ENCODE measurements at regions not wholly inside any gene's neighbourhood (a gene's known extent, or its start where the extent isn't known, plus 50 kb on each side); places are given as distances from the start of the nearest gene placed in this dataset.

DNA sequence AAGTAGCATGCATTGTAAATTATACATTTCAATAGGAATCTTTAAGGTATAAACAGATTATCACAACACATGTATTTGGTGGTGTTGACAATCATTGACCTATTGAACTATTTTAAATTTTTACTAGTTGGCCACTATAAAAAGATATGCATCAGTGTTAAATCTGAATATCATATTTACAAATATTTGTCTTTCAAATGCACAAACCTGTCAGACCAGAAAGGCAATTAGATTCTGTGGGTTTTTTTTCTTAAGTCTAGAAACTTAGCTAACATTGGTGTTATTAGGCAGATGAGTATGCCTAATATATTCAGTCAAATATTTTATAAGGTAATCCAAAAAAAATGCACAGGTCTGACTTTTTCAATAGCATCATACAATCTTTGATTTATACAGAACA lies 241.4 kb upstream of the DGKB start:
- Histone ChIP-seq H3K79me1 (ENCODE audit: low read length) (no peaks in the 10 kb centered on the region), H3K4me3 (ENCODE audit: low read depth, low read length) (no peak overlapping the region), H4K8ac (ENCODE audit: low read depth, low read length) (no peak overlapping the region), H3K9me3 (ENCODE audit: insufficient read depth, low read depth, low read length) (no peaks in the 10 kb centered on the region), H3K9ac (ENCODE audit: low read length) (no peak overlapping the region), H2AK5ac (ENCODE audit: low read length) (no peak overlapping the region), H3K27ac (ENCODE audit: low read depth, low read length) (no peak overlapping the region), H3K18ac (ENCODE audit: low read length) (no peak overlapping the region), H3K4me1 (ENCODE audit: control insufficient read depth in 1 of 2, insufficient read depth in 2 of 2, low read length in 2 of 2) (no peaks in the 10 kb centered on the region), H4K12ac (ENCODE audit: low read depth, low read length) (no peak overlapping the region), H2BK12ac (ENCODE audit: low read length) (no peak overlapping the region), H3K4me2 (ENCODE audit: low read length) (no peak overlapping the region), H3K4ac (ENCODE audit: low read depth, low read length) (no peak overlapping the region), H2BK5ac (ENCODE audit: low read depth, low read length, poor library complexity) (no peak overlapping the region), H3K79me2 (ENCODE audit: control insufficient read depth, insufficient read depth, low read length, poor library complexity) (no peaks in the 10 kb centered on the region), H3K23ac (ENCODE audit: low read length) (no peak overlapping the region), H3K27me3 (ENCODE audit: insufficient read depth, low read length) (no peaks in the 10 kb centered on the region), H4K91ac (ENCODE audit: low read depth, low read length) (no peak overlapping the region), H2AFZ (ENCODE audit: insufficient read depth, low read length, poor library complexity) (no peak overlapping the region), H3K14ac (ENCODE audit: low read length) (no peak overlapping the region), H2BK120ac (ENCODE audit: insufficient read depth, low read length, poor library complexity) (no peak overlapping the region), H3K36me3 (ENCODE audit: control insufficient read depth in 1 of 2, insufficient read depth in 2 of 2, low read length in 2 of 2) (no peaks in the 10 kb centered on the region)
- DNase-seq: peak in 1 of 2 donors; percentile 27

DNA sequence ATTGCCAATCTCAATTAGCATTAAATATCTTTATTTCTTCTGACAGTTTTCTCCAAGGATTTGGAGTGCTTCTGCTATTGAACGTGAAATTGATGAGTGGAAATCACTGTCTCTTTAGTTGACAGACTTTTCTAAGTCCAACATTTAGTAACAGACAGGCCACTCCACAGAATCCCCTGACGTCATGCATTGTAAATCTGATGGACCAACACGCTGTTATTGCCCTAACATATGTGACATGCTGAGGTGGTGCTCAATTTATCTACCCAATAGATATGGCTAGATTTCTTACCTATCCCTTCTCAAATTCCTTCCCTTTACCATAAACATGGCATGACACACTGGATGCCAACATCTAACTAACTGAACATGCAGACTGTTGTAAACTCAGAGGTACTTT lies 240.6 kb upstream of the DGKB start:
- no peaks in the 10 kb centered on the region for H3K36me3 ChIP-seq (ENCODE audit: control insufficient read depth in 1 of 2, insufficient read depth in 2 of 2, low read length in 2 of 2)
- H2AK5ac ChIP-seq (ENCODE audit: low read length): no peak overlapping the region
- no peak overlapping the region for H4K12ac ChIP-seq (ENCODE audit: low read depth, low read length)
- no peak overlapping the region for H3K18ac ChIP-seq (ENCODE audit: low read length)
- H3K9me3 ChIP-seq (ENCODE audit: insufficient read depth, low read depth, low read length): no peaks in the 10 kb centered on the region
- no CpG with 5 or more reads among the region's 3 CpGs for WGBS (ENCODE audit: extremely low coverage, insufficient coverage, insufficient read length)
- H3K4me3 ChIP-seq (ENCODE audit: low read depth, low read length): no peak overlapping the region
- no peaks in the 10 kb centered on the region for H3K79me2 ChIP-seq (ENCODE audit: control insufficient read depth, insufficient read depth, low read length, poor library complexity)
- no peaks in the 10 kb centered on the region for H3K4me1 ChIP-seq (ENCODE audit: control insufficient read depth in 1 of 2, insufficient read depth in 2 of 2, low read length in 2 of 2)
- no peak overlapping the region for H3K9ac ChIP-seq (ENCODE audit: low read length)
- H3K27ac ChIP-seq (ENCODE audit: low read depth, low read length): no peak overlapping the region
- H3K4ac ChIP-seq (ENCODE audit: low read depth, low read length): no peak overlapping the region
- DNase-seq: no peak
- no peaks in the 10 kb centered on the region for H3K27me3 ChIP-seq (ENCODE audit: insufficient read depth, low read length)
- H2BK12ac ChIP-seq (ENCODE audit: low read length): no peak overlapping the region
- H3K4me2 ChIP-seq (ENCODE audit: low read length): no peak overlapping the region
- H2BK5ac ChIP-seq (ENCODE audit: low read depth, low read length, poor library complexity): no peak overlapping the region
- H2BK120ac ChIP-seq (ENCODE audit: insufficient read depth, low read length, poor library complexity): no peak overlapping the region
- H4K8ac ChIP-seq (ENCODE audit: low read depth, low read length): no peak overlapping the region
- no peak overlapping the region for H4K91ac ChIP-seq (ENCODE audit: low read depth, low read length)
- H3K79me1 ChIP-seq (ENCODE audit: low read length): no peaks in the 10 kb centered on the region
- no peak overlapping the region for H2AFZ ChIP-seq (ENCODE audit: insufficient read depth, low read length, poor library complexity)
- H3K14ac ChIP-seq (ENCODE audit: low read length): no peak overlapping the region
- no peak overlapping the region for H3K23ac ChIP-seq (ENCODE audit: low read length)

DNA sequence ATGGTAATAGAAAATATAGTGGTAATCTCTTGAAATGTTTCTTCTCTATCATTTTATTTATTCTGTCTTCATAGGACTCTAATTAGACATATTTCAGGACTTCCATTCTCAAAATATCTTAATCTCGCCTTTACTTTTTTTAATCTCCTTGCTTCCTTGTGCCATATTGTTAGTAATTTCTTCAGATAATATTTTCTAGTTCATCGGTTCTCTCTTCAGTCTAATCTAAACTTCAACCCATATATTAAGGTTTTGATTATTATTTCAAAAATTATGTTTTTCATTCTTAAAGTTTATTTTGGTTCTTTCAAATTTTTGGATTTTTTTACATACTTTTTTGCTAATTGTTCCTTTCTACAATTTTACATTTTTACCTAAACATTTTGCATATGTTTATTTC lies 237.9 kb upstream of the DGKB start:
- no peaks in the 10 kb centered on the region for H3K9me3 ChIP-seq (ENCODE audit: insufficient read depth, low read depth, low read length)
- H2AK5ac ChIP-seq (ENCODE audit: low read length): no peak overlapping the region
- H2BK12ac ChIP-seq (ENCODE audit: low read length): no peak overlapping the region
- H3K27me3 ChIP-seq (ENCODE audit: insufficient read depth, low read length): no peaks in the 10 kb centered on the region
- H3K18ac ChIP-seq (ENCODE audit: low read length): no peak overlapping the region
- no peak overlapping the region for H4K8ac ChIP-seq (ENCODE audit: low read depth, low read length)
- H3K23ac ChIP-seq (ENCODE audit: low read length): no peak overlapping the region
- H3K4me1 ChIP-seq (ENCODE audit: control insufficient read depth in 1 of 2, insufficient read depth in 2 of 2, low read length in 2 of 2): no peaks in the 10 kb centered on the region
- WGBS (ENCODE audit: extremely low coverage, insufficient coverage, insufficient read length): no CpG with 5 or more reads among the region's 2 CpGs
- H3K4me3 ChIP-seq (ENCODE audit: low read depth, low read length): no peak overlapping the region
- H3K4me2 ChIP-seq (ENCODE audit: low read length): no peak overlapping the region
- no peak overlapping the region for H3K27ac ChIP-seq (ENCODE audit: low read depth, low read length)
- DNase-seq: no peak
- no peak overlapping the region for H3K9ac ChIP-seq (ENCODE audit: low read length)
- no peak overlapping the region for H4K91ac ChIP-seq (ENCODE audit: low read depth, low read length)
- H3K14ac ChIP-seq (ENCODE audit: low read length): no peak overlapping the region
- H3K4ac ChIP-seq (ENCODE audit: low read depth, low read length): no peak overlapping the region
- no peaks in the 10 kb centered on the region for H3K79me1 ChIP-seq (ENCODE audit: low read length)
- H3K36me3 ChIP-seq (ENCODE audit: control insufficient read depth in 1 of 2, insufficient read depth in 2 of 2, low read length in 2 of 2): no peaks in the 10 kb centered on the region
- no peak overlapping the region for H2AFZ ChIP-seq (ENCODE audit: insufficient read depth, low read length, poor library complexity)
- H2BK5ac ChIP-seq (ENCODE audit: low read depth, low read length, poor library complexity): no peak overlapping the region
- H2BK120ac ChIP-seq (ENCODE audit: insufficient read depth, low read length, poor library complexity): no peak overlapping the region
- no peak overlapping the region for H4K12ac ChIP-seq (ENCODE audit: low read depth, low read length)
- no peaks in the 10 kb centered on the region for H3K79me2 ChIP-seq (ENCODE audit: control insufficient read depth, insufficient read depth, low read length, poor library complexity)

DNA sequence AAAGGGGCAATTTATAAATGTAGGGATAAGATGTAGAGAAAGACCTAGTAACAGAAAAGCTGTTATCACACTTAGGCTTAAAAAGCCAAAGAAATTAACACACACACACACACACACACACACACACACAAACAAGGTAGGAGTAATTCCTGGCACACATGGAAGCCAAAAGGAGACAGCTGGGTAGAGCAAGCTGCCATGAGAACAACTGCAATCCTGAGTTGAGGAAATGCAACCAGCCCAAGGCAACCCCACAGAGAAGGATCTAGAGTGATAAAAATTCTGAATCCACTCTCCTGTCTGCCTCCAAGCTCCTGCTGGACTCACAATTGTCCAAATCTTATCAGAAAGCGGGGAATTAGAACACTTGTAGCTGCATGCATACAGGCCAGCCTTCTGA lies 229.1 kb upstream of the DGKB start:
- H3K9me3 ChIP-seq (ENCODE audit: insufficient read depth, low read depth, low read length): no peaks in the 10 kb centered on the region
- H3K18ac ChIP-seq (ENCODE audit: low read length): no peak overlapping the region
- H2AFZ ChIP-seq (ENCODE audit: insufficient read depth, low read length, poor library complexity): no peak overlapping the region
- H3K36me3 ChIP-seq (ENCODE audit: control insufficient read depth in 1 of 2, insufficient read depth in 2 of 2, low read length in 2 of 2): no peaks in the 10 kb centered on the region
- H3K4me1 ChIP-seq (ENCODE audit: control insufficient read depth in 1 of 2, insufficient read depth in 2 of 2, low read length in 2 of 2): no peaks in the 10 kb centered on the region
- no peak overlapping the region for H3K27ac ChIP-seq (ENCODE audit: low read depth, low read length)
- no peak overlapping the region for H2BK5ac ChIP-seq (ENCODE audit: low read depth, low read length, poor library complexity)
- H3K23ac ChIP-seq (ENCODE audit: low read length): no peak overlapping the region
- no peak overlapping the region for H4K8ac ChIP-seq (ENCODE audit: low read depth, low read length)
- DNase-seq: no peak
- H3K79me2 ChIP-seq (ENCODE audit: control insufficient read depth, insufficient read depth, low read length, poor library complexity): no peaks in the 10 kb centered on the region
- H2BK120ac ChIP-seq (ENCODE audit: insufficient read depth, low read length, poor library complexity): no peak overlapping the region
- H3K4me3 ChIP-seq (ENCODE audit: low read depth, low read length): no peak overlapping the region
- H3K4me2 ChIP-seq (ENCODE audit: low read length): no peak overlapping the region
- no peak overlapping the region for H4K91ac ChIP-seq (ENCODE audit: low read depth, low read length)
- H2BK12ac ChIP-seq (ENCODE audit: low read length): no peak overlapping the region
- no peak overlapping the region for H3K9ac ChIP-seq (ENCODE audit: low read length)
- H2AK5ac ChIP-seq (ENCODE audit: low read length): no peak overlapping the region
- no CpG with 5 or more reads among the region's 1 CpG for WGBS (ENCODE audit: extremely low coverage, insufficient coverage, insufficient read length)
- no peaks in the 10 kb centered on the region for H3K27me3 ChIP-seq (ENCODE audit: insufficient read depth, low read length)
- no peak overlapping the region for H3K4ac ChIP-seq (ENCODE audit: low read depth, low read length)
- no peak overlapping the region for H4K12ac ChIP-seq (ENCODE audit: low read depth, low read length)
- H3K14ac ChIP-seq (ENCODE audit: low read length): no peak overlapping the region
- no peaks in the 10 kb centered on the region for H3K79me1 ChIP-seq (ENCODE audit: low read length)
